Thoracic aorta (tissue), 2 donors: ENCODE measurements at regions not wholly inside any gene's neighbourhood (a gene's known extent, or its start where the extent isn't known, plus 50 kb on each side); places are given as distances from the start of the nearest gene placed in this dataset.
"Not testable (repeated sequence)": the region's sequence is repeated elsewhere in the genome, so short reads cannot be mapped to it uniquely, and the experiment has no call there.

Experiments used
- ATAC-seq: fragments of 150-250 bp; one replicate; pipeline ENCODE4 v1.8.0; 2017; ENCODE audit warnings: low read depth; ENCODE audit not compliant: insufficient number of reproducible peaks, low FRiP score
- DNase-seq: peaks from one replicate; pipeline ENCODE4 v3.0.0-alpha.2; 2020; ENCODE audit warnings: low spot score
- H3K27ac ChIP-seq, 2 donors: fragments of 200-600 bp; sonication (generic); 1 replicate in 1 of 2; 2 replicates in 1 of 2; pipeline ENCODE4 v1.5.1; 2016; ENCODE audit warnings: mild to moderate bottlenecking in 2 of 2, moderate library complexity in 2 of 2
- H3K27me3 ChIP-seq: fragments of 200-600 bp; sonication (generic); replicated peaks from 2 replicates; pipeline ENCODE4 v1.6.0; 2016; ENCODE audit warnings: mild to moderate bottlenecking; ENCODE audit not compliant: insufficient read depth
- H3K36me3 ChIP-seq: fragments of 200-600 bp; sonication (generic); one replicate; pipeline ENCODE4 v1.5.1; 2016
- H3K4me1 ChIP-seq, 2 donors: fragments of 200-600 bp; sonication (generic); 1 replicate in 1 of 2; 2 replicates in 1 of 2; pipeline versions ENCODE4 v1.5.1 to v1.6.0; 2016; ENCODE audit warnings: low read depth in 2 of 2, mild to moderate bottlenecking in 1 of 2; ENCODE audit not compliant: control insufficient read depth in 1 of 2
- H3K4me3 ChIP-seq: fragments of 200-600 bp; sonication (generic); 2 replicates; pipeline ENCODE4 v1.5.1; 2016; ENCODE audit warnings: mild to moderate bottlenecking
- H3K9me3 ChIP-seq: fragments of 200-600 bp; sonication (generic); 2 replicates; pipeline ENCODE4 v1.5.1; 2016

- H3K36me3 ChIP-seq, H3K27ac ChIP-seq, H3K4me3 ChIP-seq, H3K4me1 ChIP-seq, H3K27me3 ChIP-seq, ATAC-seq, DNase-seq, H3K9me3 ChIP-seq: not testable (repeated sequence)
Observed at GRCh38 chr1:148245443-148245842, 93.4 kb upstream of the NBPF11 start.

GRCh38 chr1:148233250-148233649 lies 81.2 kb upstream of the NBPF11 start:
- not testable (repeated sequence) for H3K36me3 ChIP-seq, H3K4me1 ChIP-seq, H3K27ac ChIP-seq, ATAC-seq, H3K4me3 ChIP-seq, DNase-seq, H3K27me3 ChIP-seq, H3K9me3 ChIP-seq

GRCh38 chr1:148228846-148229245 lies 76.8 kb upstream of the NBPF11 start:
- not testable (repeated sequence) for H3K4me3 ChIP-seq, H3K36me3 ChIP-seq, ATAC-seq, H3K27ac ChIP-seq, H3K27me3 ChIP-seq, H3K4me1 ChIP-seq, H3K9me3 ChIP-seq, DNase-seq

- not testable (repeated sequence) for H3K27me3 ChIP-seq, H3K27ac ChIP-seq, ATAC-seq, H3K36me3 ChIP-seq, H3K4me3 ChIP-seq, H3K4me1 ChIP-seq, H3K9me3 ChIP-seq, DNase-seq
Observed at GRCh38 chr1:148222399-148223159, 70.5 kb upstream of the NBPF11 start.

GRCh38 chr1:148221593-148221992 lies 69.5 kb upstream of the NBPF11 start:
- H3K36me3 ChIP-seq, DNase-seq, H3K27me3 ChIP-seq: not testable (repeated sequence)

GRCh38 chr1:148219229-148219628 lies 67.1 kb upstream of the NBPF11 start:
- H3K4me3 ChIP-seq, H3K27me3 ChIP-seq, DNase-seq, H3K36me3 ChIP-seq, H3K27ac ChIP-seq, H3K4me1 ChIP-seq, H3K9me3 ChIP-seq, ATAC-seq: not testable (repeated sequence)

More at GRCh38 chr1:148221593-148221992, 69.5 kb upstream of the NBPF11 start:
- H3K9me3 ChIP-seq, ATAC-seq, H3K27ac ChIP-seq, H3K4me3 ChIP-seq, H3K4me1 ChIP-seq: not testable (repeated sequence)

- H3K27ac ChIP-seq, ATAC-seq, H3K4me1 ChIP-seq, H3K27me3 ChIP-seq, H3K36me3 ChIP-seq, H3K9me3 ChIP-seq, DNase-seq, H3K4me3 ChIP-seq: not testable (repeated sequence)
Observed at GRCh38 chr1:148211191-148211590, 59.1 kb upstream of the NBPF11 start.

GRCh38 chr1:148210624-148211023 lies 58.5 kb upstream of the NBPF11 start:
- H3K36me3 ChIP-seq, H3K4me3 ChIP-seq, ATAC-seq, H3K27me3 ChIP-seq, DNase-seq, H3K9me3 ChIP-seq, H3K27ac ChIP-seq, H3K4me1 ChIP-seq: not testable (repeated sequence)

- not testable (repeated sequence) for H3K4me3 ChIP-seq, ATAC-seq, H3K36me3 ChIP-seq, H3K27ac ChIP-seq, H3K9me3 ChIP-seq, DNase-seq, H3K27me3 ChIP-seq, H3K4me1 ChIP-seq
Observed at GRCh38 chr1:148210166-148210565, 58.1 kb upstream of the NBPF11 start.

GRCh38 chr1:148202013-148202412 lies 49.9 kb upstream of the NBPF11 start:
- DNase-seq, H3K36me3 ChIP-seq, H3K4me3 ChIP-seq, ATAC-seq, H3K27me3 ChIP-seq, H3K9me3 ChIP-seq, H3K27ac ChIP-seq, H3K4me1 ChIP-seq: not testable (repeated sequence)
